ENCODE measurements at regions not wholly inside any gene's neighbourhood (a gene's known extent, or its start where the extent isn't known, plus 50 kb on each side); places are given as distances from the start of the nearest gene placed in this dataset.

GRCh38 chr4:112083587-112084347 lies 61.5 kb upstream of the FAM241A start:
- H3K79me2 ChIP-seq (ENCODE audit: control insufficient read depth, insufficient read depth, low read length), result no peaks in the 10 kb centered on the region
- Mint-ChIP-seq H3K9me3 (ENCODE audit: insufficient read depth) (no peaks in the 10 kb centered on the region), H3K4me1 (no peaks in the 10 kb centered on the region), H3K27me3 (peaks cover 4% of the 10 kb centered on the region), H3K27ac (no peak overlapping the region), H3K4me3 (no peak overlapping the region)
- H3K9ac ChIP-seq (ENCODE audit: low read length), result no peak overlapping the region
- ChIA-PET POLR2A (no interaction called here), CTCF (interaction anchor here (0.9 kb wide), 1 partner anchor 15 kb away, joined by 3 read pairs; no protein-coding TSS in a partner anchor)
- H3K27me3 ChIP-seq (replicated peaks in 1 of 4; ENCODE audit: control extremely low read depth in 1 of 4, control insufficient read depth in 3 of 4, insufficient read depth in 4 of 4, low read length in 3 of 4), result no peaks in the 10 kb centered on the region
- H3K4me3 ChIP-seq (ENCODE audit: control extremely low read depth in 1 of 5, extremely low read depth in 1 of 5, insufficient read depth in 1 of 5, low read depth in 2 of 5, low read length in 4 of 5), result no peak overlapping the region
- DNase-seq (no peak), ATAC-seq (ENCODE audit: low read depth) (no peak)
- H3K4me2 ChIP-seq (replicated peaks; ENCODE audit: low read depth, low read length, poor library complexity, severe bottlenecking), result no peak overlapping the region
- H3K4me1 ChIP-seq (ENCODE audit: control insufficient read depth in 2 of 2, insufficient read depth in 2 of 2, low read length in 2 of 2), result no peaks in the 10 kb centered on the region
- no peak overlapping the region for H2AFZ ChIP-seq (ENCODE audit: insufficient read depth, low read depth, low read length, poor library complexity, severe bottlenecking)
- no peaks in the 10 kb centered on the region for H4K20me1 ChIP-seq (ENCODE audit: control insufficient read depth, insufficient read depth, low read length, poor library complexity, severe bottlenecking)
- no peak for TF ChIP-seq CTCF (IDR thresholded peaks at IDR 0.05)
- no peaks in the 10 kb centered on the region for H3K9me3 ChIP-seq (ENCODE audit: control extremely low read depth in 1 of 3, control insufficient read depth in 2 of 3, insufficient read depth in 1 of 3, low read length in 2 of 3)
- intact Hi-C loops (cut with micrococcal nuclease), result no loop called here
- no peaks in the 10 kb centered on the region for H3K36me3 ChIP-seq (replicated peaks in 1 of 2; ENCODE audit: control extremely low read depth in 1 of 2, control insufficient read depth in 1 of 2, extremely low read depth in 1 of 2, insufficient read depth in 2 of 2, low read length in 1 of 2)
- no peak overlapping the region for H3K27ac ChIP-seq (ENCODE audit: low read length in 2 of 2)
- 89% methylated on average over 1 of the region's 3 CpGs for WGBS (ENCODE audit: insufficient coverage)

GRCh38 chr4:112085156-112086035 lies 59.9 kb upstream of the FAM241A start:
- H3K4me3 Mint-ChIP-seq, result no peak overlapping the region
- Histone ChIP-seq H3K36me3 (replicated peaks in 1 of 2; ENCODE audit: control extremely low read depth in 1 of 2, control insufficient read depth in 1 of 2, extremely low read depth in 1 of 2, insufficient read depth in 2 of 2, low read length in 1 of 2) (no peaks in the 10 kb centered on the region), H3K27me3 (replicated peaks in 1 of 4; ENCODE audit: control extremely low read depth in 1 of 4, control insufficient read depth in 3 of 4, insufficient read depth in 4 of 4, low read length in 3 of 4) (no peaks in the 10 kb centered on the region), H2AFZ (ENCODE audit: insufficient read depth, low read depth, low read length, poor library complexity, severe bottlenecking) (no peak overlapping the region), H3K9ac (ENCODE audit: low read length) (no peak overlapping the region), H3K4me1 (ENCODE audit: control insufficient read depth in 2 of 2, insufficient read depth in 2 of 2, low read length in 2 of 2) (no peaks in the 10 kb centered on the region), H3K4me3 (ENCODE audit: control extremely low read depth in 1 of 5, extremely low read depth in 1 of 5, insufficient read depth in 1 of 5, low read depth in 2 of 5, low read length in 4 of 5) (no peak overlapping the region), H3K27ac (ENCODE audit: low read length in 2 of 2) (no peak overlapping the region), H3K79me2 (ENCODE audit: control insufficient read depth, insufficient read depth, low read length) (no peaks in the 10 kb centered on the region), H3K4me2 (replicated peaks; ENCODE audit: low read depth, low read length, poor library complexity, severe bottlenecking) (no peak overlapping the region), H4K20me1 (ENCODE audit: control insufficient read depth, insufficient read depth, low read length, poor library complexity, severe bottlenecking) (no peaks in the 10 kb centered on the region), H3K9me3 (ENCODE audit: control extremely low read depth in 1 of 3, control insufficient read depth in 2 of 3, insufficient read depth in 1 of 3, low read length in 2 of 3) (no peaks in the 10 kb centered on the region)
- TF ChIP-seq CTCF (IDR thresholded peaks at IDR 0.05), result no peak
- no peak for TF ChIP-seq EZH2 (IDR thresholded peaks at IDR 0.05; ENCODE audit: borderline replicate concordance, insufficient read depth, low read depth, low read length, poor library complexity, severe bottlenecking)
- H3K27ac Mint-ChIP-seq, result no peak overlapping the region
- H3K27me3 Mint-ChIP-seq, result peaks cover 4% of the 10 kb centered on the region
- 100% methylated on average over 1 of the region's 6 CpGs for WGBS (ENCODE audit: insufficient coverage)
- intact Hi-C loops (cut with micrococcal nuclease), result no loop called here
- no peak for ATAC-seq (ENCODE audit: low read depth)
- H3K4me1 Mint-ChIP-seq, result no peaks in the 10 kb centered on the region
- no peak for DNase-seq
- ChIA-PET CTCF (interaction anchor here (1.2 kb wide), 1 partner anchor 14 kb away, joined by 3 read pairs; no protein-coding TSS in a partner anchor), POLR2A (no interaction called here)
- no peaks in the 10 kb centered on the region for H3K9me3 Mint-ChIP-seq (ENCODE audit: insufficient read depth)

Measured in B cell (primary cell).